CD8-positive, alpha-beta memory T cell (primary cell): ENCODE measurements at regions not wholly inside any gene's neighbourhood (a gene's known extent, or its start where the extent isn't known, plus 50 kb on each side); places are given as distances from the start of the nearest gene placed in this dataset.

Experiments used
- CTCF ChIA-PET: fragments of 350-600 bp; sonication (Branson Sonifier 250); formaldehyde crosslinking; loops from one replicate; lab custom pipeline; 2021; ENCODE audit warnings: antibody characterized with exemption; lab: Charles Lee
- POLR2A ChIA-PET: fragments of 350-600 bp; sonication (Branson Sonifier 250); formaldehyde crosslinking; loops from one replicate; lab custom pipeline; 2021; ENCODE audit warnings: antibody characterized with exemption; lab: Charles Lee
- DNase-seq, 5 donors: peaks; one replicate each; pipeline versions ENCODE4 v3.0.0 to v3.0.0-alpha.2; 2020 to 2022; ENCODE audit warnings: mixed read lengths in 1 of 5
- H3K27ac ChIP-seq: one replicate; pipeline ENCODE4 v1.7.0; 2013; ENCODE audit warnings: low read depth, mild to moderate bottlenecking, low read length, moderate library complexity
- H3K27me3 ChIP-seq: 2 replicates; pipeline ENCODE4 v1.7.0; 2013; ENCODE audit warnings: low read length, mild to moderate bottlenecking; ENCODE audit not compliant: insufficient read depth, poor library complexity, severe bottlenecking
- H3K36me3 ChIP-seq: 2 replicates; pipeline ENCODE4 v1.7.0; 2013; ENCODE audit warnings: mild to moderate bottlenecking, low read length, moderate library complexity; ENCODE audit not compliant: insufficient read depth
- H3K4me1 ChIP-seq: 2 replicates; pipeline ENCODE4 v1.7.0; 2013; ENCODE audit warnings: mild to moderate bottlenecking, low read length, moderate library complexity; ENCODE audit not compliant: insufficient read depth
- H3K4me3 ChIP-seq: 2 replicates; pipeline ENCODE4 v1.7.0; 2013; ENCODE audit warnings: mild to moderate bottlenecking, low read length
- H3K9me3 ChIP-seq: 2 replicates; pipeline ENCODE4 v1.7.0; 2013; ENCODE audit warnings: mild to moderate bottlenecking, low read length
- H3K27ac Mint-ChIP-seq, 8 donors: one replicate each; pipeline ENCODE4 v1.8.0; 2020 to 2021; ENCODE audit warnings: mixed read lengths in 8 of 8, mild to moderate bottlenecking in 6 of 8, inconsistent platforms in 3 of 8, moderate library complexity in 3 of 8
- H3K27me3 Mint-ChIP-seq, 2 donors: one replicate each; pipeline ENCODE4 v1.8.0; 2020 to 2021; ENCODE audit warnings: mixed read lengths in 2 of 2, mild to moderate bottlenecking in 1 of 2, moderate library complexity in 1 of 2
- H3K36me3 Mint-ChIP-seq, 3 donors: one replicate each; pipeline ENCODE4 v1.8.0; 2020 to 2021; ENCODE audit warnings: mixed read lengths in 3 of 3, inconsistent platforms in 1 of 3, mild to moderate bottlenecking in 1 of 3
- H3K4me1 Mint-ChIP-seq, 3 donors: one replicate each; pipeline ENCODE4 v1.8.0; 2020 to 2021; ENCODE audit warnings: mixed read lengths in 3 of 3, inconsistent platforms in 1 of 3, mild to moderate bottlenecking in 1 of 3
- H3K4me3 Mint-ChIP-seq, 7 donors: one replicate each; pipeline ENCODE4 v1.8.0; 2020 to 2021; ENCODE audit warnings: mixed read lengths in 7 of 7, mild to moderate bottlenecking in 6 of 7, moderate library complexity in 4 of 7, inconsistent platforms in 2 of 7
- H3K9me3 Mint-ChIP-seq, 5 donors: one replicate each; pipeline ENCODE4 v1.8.0; 2020 to 2022; ENCODE audit warnings: mixed read lengths in 5 of 5, mild to moderate bottlenecking in 3 of 5, moderate library complexity in 2 of 5, inconsistent platforms in 1 of 5

DNA sequence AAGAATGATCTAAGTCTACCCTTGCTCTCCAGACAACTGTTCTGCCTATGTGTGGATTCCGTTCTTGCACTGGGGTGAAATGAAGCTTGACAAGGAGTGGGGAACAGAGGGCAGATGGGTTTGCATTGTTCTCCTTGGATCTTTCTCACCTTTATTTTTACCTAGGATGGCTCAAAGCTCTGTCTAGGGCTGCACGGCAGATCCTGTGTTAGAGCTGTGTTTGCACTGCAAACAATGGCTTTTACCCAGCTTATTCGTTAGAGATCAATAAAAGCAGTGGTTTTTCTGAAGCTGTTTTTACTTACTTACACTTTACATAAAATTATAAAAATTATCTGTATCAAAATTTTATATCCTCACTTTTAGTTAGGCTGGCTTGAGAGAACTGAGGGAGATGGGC is 105.1 kb downstream of the LRIG3 start:
- Histone ChIP-seq H3K27ac (no peak overlapping the region), H3K36me3 (no peaks in the 10 kb centered on the region), H3K4me1 (no peaks in the 10 kb centered on the region), H3K9me3 (no peaks in the 10 kb centered on the region), H3K4me3 (no peak overlapping the region), H3K27me3 (no peaks in the 10 kb centered on the region)
- ChIA-PET POLR2A (no interaction called here), CTCF (no interaction called here)
- no peaks in the 10 kb centered on the region for H3K4me1 Mint-ChIP-seq
- no peak overlapping the region for H3K4me3 Mint-ChIP-seq
- H3K9me3 Mint-ChIP-seq: peaks cover 0 to 9% (median 4%) of the 10 kb centered on the region in 5 donors
- H3K36me3 Mint-ChIP-seq: no peaks in the 10 kb centered on the region
- DNase-seq: no peak
- no peaks in the 10 kb centered on the region for H3K27me3 Mint-ChIP-seq
- H3K27ac Mint-ChIP-seq: no peak overlapping the region

DNA sequence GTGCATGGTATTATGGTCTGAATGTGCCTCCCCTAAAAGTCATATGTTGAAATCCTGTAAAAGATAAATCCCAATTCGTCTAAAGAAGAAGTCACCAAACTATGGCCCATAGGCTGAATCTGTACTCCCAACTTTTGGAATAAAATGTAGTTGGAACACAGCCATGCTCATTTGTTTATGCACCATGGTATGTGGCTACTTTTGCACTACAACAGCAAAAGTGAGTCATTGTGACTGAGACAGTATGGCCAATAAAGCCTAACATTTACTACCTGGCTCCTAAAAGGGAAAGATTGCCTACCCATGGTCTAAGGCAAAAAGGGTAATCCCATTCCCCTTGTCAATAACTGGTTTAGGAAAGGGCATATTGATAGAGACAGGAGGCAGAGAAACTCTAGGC is 101.8 kb downstream of the LRIG3 start:
- ChIA-PET POLR2A (no interaction called here), CTCF (no interaction called here)
- DNase-seq: no peak
- H3K36me3 ChIP-seq: no peaks in the 10 kb centered on the region
- no peak overlapping the region for H3K4me3 ChIP-seq
- no peaks in the 10 kb centered on the region for H3K9me3 ChIP-seq
- Mint-ChIP-seq H3K9me3 (peaks cover 3 to 16% (median 8%) of the 10 kb centered on the region in 5 donors), H3K27ac (no peak overlapping the region), H3K27me3 (no peaks in the 10 kb centered on the region), H3K4me3 (no peak overlapping the region), H3K36me3 (no peaks in the 10 kb centered on the region), H3K4me1 (no peaks in the 10 kb centered on the region)
- H3K27ac ChIP-seq: no peak overlapping the region
- no peaks in the 10 kb centered on the region for H3K4me1 ChIP-seq
- H3K27me3 ChIP-seq: no peaks in the 10 kb centered on the region

DNA sequence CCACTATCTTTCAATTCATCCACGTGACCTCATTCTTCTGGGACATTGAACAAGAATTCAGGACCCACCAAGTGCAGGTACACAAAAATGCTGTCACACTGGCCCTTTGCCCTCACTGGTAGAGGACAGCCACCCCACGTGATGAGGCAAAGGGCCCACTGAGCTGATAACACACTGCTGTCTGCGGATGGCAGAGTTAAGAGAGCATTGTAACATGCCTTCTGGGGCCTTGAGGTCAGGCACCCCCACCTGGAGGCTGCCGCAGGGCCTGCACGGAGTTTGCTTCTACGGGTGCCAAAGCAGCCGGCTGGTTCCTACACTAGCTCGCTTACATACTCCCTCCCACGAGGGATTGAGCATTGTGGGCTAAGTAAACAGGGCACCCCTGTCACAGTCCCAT is 101.0 kb downstream of the LRIG3 start:
- no peaks in the 10 kb centered on the region for H3K9me3 ChIP-seq
- Mint-ChIP-seq H3K4me3 (no peak overlapping the region), H3K4me1 (no peaks in the 10 kb centered on the region), H3K27ac (peak overlapping the region in 1 of 8 donors; percentile 64), H3K27me3 (no peaks in the 10 kb centered on the region), H3K36me3 (no peaks in the 10 kb centered on the region), H3K9me3 (peaks cover 4 to 16% (median 7%) of the 10 kb centered on the region in 5 donors)
- CTCF ChIA-PET: no interaction called here
- DNase-seq: no peak
- H3K4me1 ChIP-seq: no peaks in the 10 kb centered on the region
- H3K4me3 ChIP-seq: no peak overlapping the region
- H3K36me3 ChIP-seq: no peaks in the 10 kb centered on the region
- POLR2A ChIA-PET: no interaction called here
- H3K27me3 ChIP-seq: no peaks in the 10 kb centered on the region
- H3K27ac ChIP-seq: no peak overlapping the region

- DNase-seq: no peak
- CTCF ChIA-PET: no interaction called here
- Mint-ChIP-seq H3K4me1 (no peaks in the 10 kb centered on the region), H3K9me3 (peaks cover 4 to 16% (median 7%) of the 10 kb centered on the region in 5 donors), H3K27ac (no peak overlapping the region), H3K27me3 (no peaks in the 10 kb centered on the region), H3K4me3 (no peak overlapping the region), H3K36me3 (no peaks in the 10 kb centered on the region)
- H3K27ac ChIP-seq: no peak overlapping the region
- no peaks in the 10 kb centered on the region for H3K36me3 ChIP-seq
- H3K9me3 ChIP-seq: no peaks in the 10 kb centered on the region
- POLR2A ChIA-PET: no interaction called here
- H3K27me3 ChIP-seq: no peaks in the 10 kb centered on the region
- no peaks in the 10 kb centered on the region for H3K4me1 ChIP-seq
- no peak overlapping the region for H3K4me3 ChIP-seq
Observed at GRCh38 chr12:58819985-58820384, 100.3 kb downstream of the LRIG3 start.
